SH-SY5Y (cell line): ENCODE measurements at regions not wholly inside any gene's neighbourhood (a gene's known extent, or its start where the extent isn't known, plus 50 kb on each side); places are given as distances from the start of the nearest gene placed in this dataset.

Experiments used
- GATA2 ChIP-seq: IDR thresholded peaks from 2 replicates; pipeline ENCODE4 v1.6.1; 2011; ENCODE audit warnings: mild to moderate bottlenecking, low read depth, low read length
- GATA3 ChIP-seq: IDR thresholded peaks from 2 replicates; pipeline ENCODE4 v1.6.1; 2011; ENCODE audit warnings: low read depth, mild to moderate bottlenecking, low read length, moderate library complexity

DNA sequence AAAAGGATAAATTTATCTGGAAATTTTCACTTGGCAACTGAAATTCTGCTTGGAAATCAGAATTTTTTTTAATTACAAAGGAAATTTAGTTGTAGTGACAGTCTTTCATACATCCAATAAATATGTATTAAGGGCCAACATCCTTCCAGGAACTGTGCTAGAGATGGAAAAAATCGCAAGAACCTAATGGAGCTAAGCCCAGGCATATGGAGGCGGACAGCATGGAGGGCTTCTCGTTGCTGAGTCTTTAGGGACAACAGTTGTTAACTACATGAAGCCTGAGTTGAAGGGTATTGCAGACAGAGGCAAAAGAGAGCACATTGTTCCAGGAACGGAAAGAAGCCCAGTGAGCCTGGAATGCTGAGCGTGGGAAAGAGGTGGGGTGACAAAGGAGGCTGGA is 208.9 kb downstream of the IBTK start:
- TF ChIP-seq GATA2 (no peak), GATA3 (no peak)

- TF ChIP-seq GATA3 (no peak), GATA2 (no peak)
Observed at GRCh38 chr6:82035526-82035925, 212.0 kb downstream of the IBTK start.

- TF ChIP-seq GATA3: no peak
- no peak for TF ChIP-seq GATA2
Observed at GRCh38 chr6:82033631-82034211, 213.8 kb downstream of the IBTK start.

DNA sequence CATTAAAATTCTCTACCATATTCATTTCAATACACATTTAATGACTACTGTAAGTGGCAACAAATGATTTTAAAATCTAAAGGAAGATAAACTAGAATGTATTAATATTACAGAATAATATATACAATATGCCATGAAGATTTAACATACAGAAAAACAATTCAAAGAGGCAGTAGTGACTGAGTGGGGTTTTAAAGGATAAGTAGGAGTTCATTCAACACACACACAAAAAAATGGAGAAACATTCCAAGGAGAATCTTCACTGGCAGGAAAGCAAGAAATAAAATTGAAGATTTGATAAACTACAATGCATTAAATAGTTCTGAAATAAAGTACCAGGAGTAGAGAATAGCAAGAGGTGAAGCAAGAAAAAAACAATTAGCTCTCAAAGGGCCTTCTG is 215.1 kb downstream of the IBTK start:
- TF ChIP-seq GATA2 (no peak), GATA3 (no peak)

DNA sequence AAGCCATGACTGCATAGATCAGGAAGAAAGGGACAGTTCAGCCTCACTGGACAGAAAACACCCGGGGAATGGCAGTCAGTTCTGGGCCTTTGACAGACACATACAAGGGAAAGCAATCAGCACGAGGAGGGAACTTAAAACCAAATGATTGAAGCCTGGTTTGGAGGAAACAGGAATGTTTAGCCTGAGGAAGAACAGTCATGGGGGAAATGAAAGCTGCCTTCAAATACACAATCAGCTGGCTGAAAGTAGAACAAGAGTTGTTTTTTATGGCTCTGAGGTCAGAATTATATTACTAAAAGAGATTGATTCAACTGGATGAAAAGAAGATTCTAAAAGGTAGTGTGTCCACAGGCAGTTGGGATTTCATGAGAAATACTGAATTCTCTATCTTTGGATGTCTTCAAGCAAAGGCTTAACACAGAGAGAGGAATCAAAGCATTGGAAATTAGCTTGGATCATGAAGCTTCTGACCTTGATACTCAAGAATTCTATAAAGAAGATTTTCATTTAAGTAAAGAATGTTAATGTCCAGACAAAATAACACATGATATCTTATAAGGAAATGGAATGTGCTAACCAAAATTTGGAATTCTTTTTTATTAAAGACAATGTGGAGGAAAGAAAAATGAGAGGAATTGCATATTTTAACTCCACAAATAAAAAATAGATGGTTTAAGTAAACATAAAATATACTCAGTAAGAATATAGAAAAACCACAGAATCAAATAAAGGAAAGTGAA is 216.6 kb downstream of the IBTK start:
- TF ChIP-seq GATA3 (no peak), GATA2 (no peak)

DNA sequence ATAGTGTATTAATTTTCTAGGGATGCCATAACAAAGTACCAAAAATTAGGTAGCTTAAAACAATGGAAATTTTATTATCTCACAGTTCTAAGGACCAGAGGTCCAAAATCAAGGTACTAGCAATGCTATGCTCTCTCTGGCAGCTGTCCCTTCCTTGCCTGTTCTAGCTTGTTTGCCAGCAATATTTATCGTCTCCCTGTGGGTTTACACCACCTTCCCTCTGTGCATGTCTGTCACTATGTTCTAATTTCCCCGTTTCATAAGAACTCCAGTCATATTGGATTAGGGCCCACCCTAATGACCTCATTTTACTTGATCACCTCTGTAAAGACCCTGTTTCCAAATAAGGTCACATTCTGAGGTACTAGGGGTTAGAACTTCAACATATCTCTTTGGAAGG is 217.2 kb downstream of the IBTK start:
- TF ChIP-seq GATA2: no peak
- no peak for TF ChIP-seq GATA3

DNA sequence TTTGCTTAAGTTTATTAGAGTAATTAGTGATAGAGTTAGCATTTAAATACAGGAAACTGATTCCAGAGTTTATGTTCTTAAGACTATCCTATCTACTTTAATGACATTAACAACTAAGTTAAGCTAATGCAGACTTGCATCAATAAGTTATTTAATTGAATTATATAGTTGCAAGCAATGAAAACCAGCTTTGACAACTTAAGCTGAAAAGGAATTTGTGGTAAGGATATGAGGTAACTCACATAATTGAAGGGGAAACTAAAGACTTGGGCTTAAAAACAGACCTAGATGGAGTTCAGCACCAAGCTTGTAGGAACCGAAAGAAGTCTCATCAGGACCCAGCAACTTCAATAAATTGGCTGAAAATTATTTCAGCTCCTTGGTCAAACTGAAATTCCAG is 222.3 kb downstream of the IBTK start:
- TF ChIP-seq GATA2 (no peak), GATA3 (no peak)

- no peak for TF ChIP-seq GATA2
- TF ChIP-seq GATA3: no peak
Observed at GRCh38 chr6:82022614-82023129, 224.9 kb downstream of the IBTK start.

DNA sequence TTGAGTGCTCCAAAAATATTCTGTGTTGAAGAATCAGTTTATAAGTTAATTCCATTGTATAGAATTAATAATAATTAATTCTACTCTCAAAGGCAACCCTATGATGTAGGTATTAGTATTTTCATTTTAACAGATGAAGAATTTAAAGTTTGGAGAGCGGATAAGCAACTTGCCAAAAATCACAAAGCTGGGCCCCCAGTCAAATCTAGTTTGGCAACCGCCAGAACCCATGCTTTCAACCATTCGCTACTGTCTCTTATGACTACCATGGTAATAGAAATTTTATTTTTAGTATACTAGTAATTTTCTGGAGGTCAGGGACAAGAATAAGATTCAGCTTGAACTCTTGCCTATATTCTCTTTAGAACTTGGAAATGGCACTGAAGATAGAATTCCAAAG is 229.8 kb downstream of the IBTK start:
- TF ChIP-seq GATA2: no peak
- TF ChIP-seq GATA3: no peak

GRCh38 chr6:82017288-82017687 is 230.3 kb downstream of the IBTK start:
- TF ChIP-seq GATA2 (no peak), GATA3 (no peak)

DNA sequence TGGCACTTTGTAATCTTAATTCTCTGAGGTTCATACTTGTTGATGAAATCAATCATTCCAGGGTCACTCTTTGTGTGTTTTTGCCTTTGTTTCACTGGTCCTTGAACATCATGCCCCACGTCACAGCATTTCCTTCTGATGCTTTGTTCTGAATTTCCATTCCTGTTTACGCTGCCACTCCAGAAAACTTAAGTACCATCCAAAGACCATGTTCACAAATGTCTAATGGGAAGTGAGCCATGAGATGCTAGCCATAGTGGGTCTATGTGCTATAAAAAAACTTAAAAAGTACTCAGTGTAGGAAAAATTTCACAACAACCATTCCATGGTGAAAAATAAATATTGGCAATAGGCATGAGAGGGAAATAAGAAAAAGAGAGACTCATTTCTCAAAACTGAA is 232.0 kb downstream of the IBTK start:
- TF ChIP-seq GATA2: no peak
- TF ChIP-seq GATA3: no peak

- TF ChIP-seq GATA3 (no peak), GATA2 (no peak)
Observed at GRCh38 chr6:82015043-82015442, 232.5 kb downstream of the IBTK start.

- no peak for TF ChIP-seq GATA2
- TF ChIP-seq GATA3: no peak
Observed at GRCh38 chr6:82013561-82014530, 233.7 kb downstream of the IBTK start.
